Transverse colon (tissue), 4 donors: ENCODE measurements at regions not wholly inside any gene's neighbourhood (a gene's known extent, or its start where the extent isn't known, plus 50 kb on each side); places are given as distances from the start of the nearest gene placed in this dataset.

Experiments used
- DNase-seq: peaks from one replicate; pipeline ENCODE4 v3.0.0-alpha.2; 2019
- H3K27ac ChIP-seq, 4 donors: fragments of 200-600 bp; sonication (generic); 2 replicates each; pipeline ENCODE4 v1.5.1; 2016 to 2018; ENCODE audit warnings: inconsistent platforms in 4 of 4
- H3K27me3 ChIP-seq: fragments of 200-600 bp; sonication (generic); 2 replicates; pipeline ENCODE4 v1.5.1; 2017; ENCODE audit warnings: inconsistent platforms
- H3K36me3 ChIP-seq, 4 donors: fragments of 200-600 bp; sonication (generic); 2 replicates each; pipeline ENCODE4 v1.5.1; 2017 to 2019; ENCODE audit warnings: inconsistent platforms in 4 of 4
- H3K4me1 ChIP-seq, 4 donors: fragments of 200-600 bp; sonication (generic); 2 replicates each; pipeline ENCODE4 v1.5.1; 2017 to 2020; ENCODE audit warnings: inconsistent platforms in 4 of 4
- H3K4me3 ChIP-seq, 4 donors: fragments of 200-600 bp; sonication (generic); 1 replicate in 1 of 4; 2 replicates in 3 of 4; pipeline versions ENCODE4 v1.5.1 to v1.6.1; 2017 to 2019; ENCODE audit warnings: inconsistent platforms in 4 of 4
- H3K9me3 ChIP-seq, 2 donors: fragments of 200-600 bp; sonication (generic); 2 replicates each; pipeline ENCODE4 v1.5.1; 2017 to 2019; ENCODE audit warnings: inconsistent platforms in 2 of 2
- CTCF ChIP-seq, 5 experiments: fragments of 200-600 bp in 3 of 5; fragments of 450-650 bp in 2 of 5; sonication (generic) in 3 of 5; IDR thresholded peaks; 1 replicate in 2 of 5; 2 replicates in 3 of 5; pipeline ENCODE4 v1.5.1; 2016 to 2017; ENCODE audit warnings: antibody characterized with exemption in 5 of 5, inconsistent platforms in 3 of 5, mild to moderate bottlenecking in 2 of 5, moderate library complexity in 1 of 5
- EP300 ChIP-seq: sonication (generic); formaldehyde crosslinking; IDR thresholded peaks from one replicate; pipeline ENCODE4 v1.6.1; 2017; ENCODE audit warnings: antibody characterized with exemption, low read depth
- POLR2A ChIP-seq: fragments of 450-650 bp; IDR thresholded peaks from one replicate; pipeline ENCODE4 v1.6.1; 2016; ENCODE audit warnings: antibody characterized with exemption, mild to moderate bottlenecking, moderate library complexity
- POLR2AphosphoS5 ChIP-seq, 3 donors: sonication (generic); formaldehyde crosslinking; IDR thresholded peaks; one replicate each; pipeline ENCODE4 v1.6.1; 2016; ENCODE audit warnings: antibody characterized with exemption in 3 of 3
- WGBS, 2 donors: methylation state at CpG; one replicate each; pipeline ENCODE4 v1.1.5; 2018; ENCODE audit warnings: low coverage in 1 of 2; 5-methylcytosine and 5-hydroxymethylcytosine counted together
- in situ Hi-C, 4 donors: fragments of 200-750 bp; cut with MboI; loops; one replicate each; pipeline versions ENCODE4 v1.15.0 to v1.15.1; 2017; ENCODE audit warnings: low sequenced_read_pairs in 3 of 4, low pct_ligation_motif_present in 1 of 4, low pct_unique_long_range_greater_than_20kb in 1 of 4
- intact Hi-C: fragments of 100-400 bp; cut with DNase I; formaldehyde crosslinking; loops from one replicate; pipeline ENCODE4 v1.15.1; 2023; ENCODE audit warnings: low total_unique reads

- Histone ChIP-seq H3K4me3 (no peak overlapping the region), H3K36me3 (no peaks in the 10 kb centered on the region), H3K27ac (no peak overlapping the region), H3K9me3 (no peaks in the 10 kb centered on the region), H3K4me1 (peaks cover 0 to 3% (median under 1%) of the 10 kb centered on the region in 4 donors), H3K27me3 (no peaks in the 10 kb centered on the region)
- 82 to 89% methylated on average over 1 of the region's 1 CpG for WGBS, 2 donors
- TF ChIP-seq POLR2A, result no peak
- TF ChIP-seq POLR2AphosphoS5 (IDR thresholded peaks at IDR 0.05), result no peak
- TF ChIP-seq EP300, result no peak
- no peak for TF ChIP-seq CTCF (IDR thresholded peaks at IDR 0.05)
- in situ Hi-C loops (no loop called here), intact Hi-C loops (loop anchor here (5.0 kb wide), 1 partner anchor 1735 kb away; no protein-coding TSS in a partner anchor)
- no peak for DNase-seq
Observed at GRCh38 chr18:70387027-70387426, 98.2 kb downstream of the SOCS6 start.

- no peak overlapping the region for H3K4me3 ChIP-seq
- peaks cover 0 to 6% (median 2%) of the 10 kb centered on the region in 4 donors for H3K4me1 ChIP-seq
- no peak overlapping the region for H3K27ac ChIP-seq
- no peaks in the 10 kb centered on the region for H3K27me3 ChIP-seq
- no peak for DNase-seq
- H3K9me3 ChIP-seq, result no peaks in the 10 kb centered on the region
- intact Hi-C loops (loop anchor here (5.0 kb wide), 1 partner anchor 1736 kb away; no protein-coding TSS in a partner anchor), in situ Hi-C loops (no loop called here)
- no peaks in the 10 kb centered on the region for H3K36me3 ChIP-seq
- WGBS, 2 donors, result 82 to 92% methylated on average over 2 to 3 of the region's 3 CpGs
- TF ChIP-seq EP300 (no peak), POLR2A (no peak), POLR2AphosphoS5 (IDR thresholded peaks at IDR 0.05) (no peak), CTCF (IDR thresholded peaks at IDR 0.05) (no peak)
Observed at GRCh38 chr18:70386582-70386981, 97.7 kb downstream of the SOCS6 start.

GRCh38 chr18:70385474-70385873 lies 96.6 kb downstream of the SOCS6 start:
- Histone ChIP-seq H3K27me3 (no peaks in the 10 kb centered on the region), H3K4me3 (no peak overlapping the region), H3K9me3 (no peaks in the 10 kb centered on the region), H3K27ac (no peak overlapping the region), H3K36me3 (no peaks in the 10 kb centered on the region), H3K4me1 (peaks cover 0 to 7% (median 3%) of the 10 kb centered on the region in 4 donors)
- intact Hi-C loops (loop anchor here (5.0 kb wide), 1 partner anchor 1737 kb away; no protein-coding TSS in a partner anchor), in situ Hi-C loops (no loop called here)
- no peak for DNase-seq
- TF ChIP-seq POLR2A (no peak), EP300 (no peak), POLR2AphosphoS5 (IDR thresholded peaks at IDR 0.05) (no peak), CTCF (IDR thresholded peaks at IDR 0.05) (no peak)

- no peaks in the 10 kb centered on the region for H3K27me3 ChIP-seq
- intact Hi-C loops (no loop called here), in situ Hi-C loops (no loop called here)
- H3K9me3 ChIP-seq, result no peaks in the 10 kb centered on the region
- no peak overlapping the region for H3K27ac ChIP-seq
- TF ChIP-seq CTCF (IDR thresholded peaks at IDR 0.05), result no peak
- TF ChIP-seq EP300, result no peak
- no peak for TF ChIP-seq POLR2A
- no peak for TF ChIP-seq POLR2AphosphoS5 (IDR thresholded peaks at IDR 0.05)
- no peaks in the 10 kb centered on the region for H3K36me3 ChIP-seq
- no peak overlapping the region for H3K4me3 ChIP-seq
- 43 to 64% methylated on average over 3 to 6 of the region's 6 CpGs for WGBS, 2 donors
- DNase-seq, result no peak
- H3K4me1 ChIP-seq, result peaks cover 0 to 7% (median 3%) of the 10 kb centered on the region in 4 donors
Observed at GRCh38 chr18:70384181-70384790, 95.4 kb downstream of the SOCS6 start.
